ENCODE measurements at regions not wholly inside any gene's neighbourhood (a gene's known extent, or its start where the extent isn't known, plus 50 kb on each side); places are given as distances from the start of the nearest gene placed in this dataset.

GRCh38 chr1:213531369-213532310, 456.1 kb upstream of the PROX1 start (continued):
- TF ChIP-seq GRHL2 (CRISPR knock-in tag; IDR thresholded peaks at IDR 0.05; ENCODE audit: insufficient replicate concordance, severe bottlenecking) (no peak), JUN (CRISPR knock-in tag; IDR thresholded peaks at IDR 0.05) (no peak), CTCF (IDR thresholded peaks at IDR 0.05) (no peak), TCF7 (CRISPR knock-in tag; IDR thresholded peaks at IDR 0.05; ENCODE audit: low read depth) (no peak), ZNF232 (CRISPR knock-in tag; IDR thresholded peaks at IDR 0.05) (no peak), ATF3 (CRISPR knock-in tag; conservative IDR thresholded peaks at IDR 0.05) (no peak)

GRCh38 chr1:213533125-213533524, 454.6 kb upstream of the PROX1 start:
- H3K4me3 Mint-ChIP-seq, result no peak overlapping the region

GRCh38 chr1:213535679-213536078, 452.1 kb upstream of the PROX1 start:
- ChIA-PET POLR2A (no interaction called here), CTCF (no interaction called here)
- Mint-ChIP-seq H3K4me1 (peaks cover 8% of the 10 kb centered on the region), H3K9me3 (no peaks in the 10 kb centered on the region; the same call in 1 of the 2 replicates), H3K4me3 (no peak overlapping the region), H3K27me3 (ENCODE audit: low read depth) (no peaks in the 10 kb centered on the region), H3K36me3 (no peaks in the 10 kb centered on the region), H3K27ac (no peak overlapping the region)
- ATAC-seq, result no peak
- DNase-seq (ENCODE audit: low spot score), result no peak
- TF ChIP-seq ZBTB21 (CRISPR knock-in tag; IDR thresholded peaks at IDR 0.05; ENCODE audit: borderline replicate concordance), result no peak
- TF ChIP-seq ZNF263 (CRISPR knock-in tag; IDR thresholded peaks at IDR 0.05; ENCODE audit: low read depth), result no peak
- no peak for TF ChIP-seq ZNF671 (CRISPR knock-in tag; IDR thresholded peaks at IDR 0.05)
- no peak for TF ChIP-seq ATF1 (CRISPR knock-in tag; IDR thresholded peaks at IDR 0.05)
- TF ChIP-seq SMAD4 (CRISPR knock-in tag; IDR thresholded peaks at IDR 0.05), result no peak
- TF ChIP-seq TP53 (CRISPR knock-in tag; IDR thresholded peaks at IDR 0.05), result no peak
- no peak for TF ChIP-seq MXD4 (CRISPR knock-in tag; IDR thresholded peaks at IDR 0.05; ENCODE audit: borderline replicate concordance)
- no peak for TF ChIP-seq AFF4 (CRISPR knock-in tag; IDR thresholded peaks at IDR 0.05; ENCODE audit: borderline replicate concordance)
- no peak for TF ChIP-seq TEAD4 (CRISPR knock-in tag; IDR thresholded peaks at IDR 0.05)
- no peak for TF ChIP-seq ZNF232 (CRISPR knock-in tag; IDR thresholded peaks at IDR 0.05)

More at GRCh38 chr1:213533125-213533524, 454.6 kb upstream of the PROX1 start:
- ChIA-PET CTCF (no interaction called here), POLR2A (no interaction called here)
- TF ChIP-seq E2F4 (CRISPR knock-in tag; IDR thresholded peaks at IDR 0.05; ENCODE audit: borderline replicate concordance, low read depth) (no peak), ELF4 (CRISPR knock-in tag; IDR thresholded peaks at IDR 0.05; ENCODE audit: low read depth) (no peak), E2F5 (CRISPR knock-in tag; IDR thresholded peaks at IDR 0.05) (no peak), MAX (CRISPR knock-in tag; IDR thresholded peaks at IDR 0.05) (no peak)
- ATAC-seq (no peak), DNase-seq (ENCODE audit: low spot score) (no peak)
- H3K9me3 Mint-ChIP-seq, result peaks cover 11% of the 10 kb centered on the region
- no peaks in the 10 kb centered on the region; the same call in 1 of the 2 replicates for H3K27me3 Mint-ChIP-seq (ENCODE audit: low read depth)
- peaks cover 16% of the 10 kb centered on the region for H3K4me1 Mint-ChIP-seq
- H3K27ac Mint-ChIP-seq, result no peak overlapping the region
- no peaks in the 10 kb centered on the region for H3K36me3 Mint-ChIP-seq
